IMR-90 (cell line): ENCODE measurements at regions not wholly inside any gene's neighbourhood (a gene's known extent, or its start where the extent isn't known, plus 50 kb on each side); places are given as distances from the start of the nearest gene placed in this dataset.

Experiments used
- ATAC-seq: fragments of 200-7000 bp; cut with Tn5 transposase; 2 replicates; pipeline ENCODE4 v1.9.1; 2020; ENCODE audit warnings: low read depth, mild to moderate bottlenecking, moderate library complexity
- BruUV-seq: library from RNA; stranded (reverse); fragments of 400-500 nt; replicated peaks from 2 replicates; lab custom pipeline; 2021; lab: Mats Ljungman, UMichigan
- CTCF ChIA-PET: fragments of 300-600 bp; formaldehyde crosslinking; extraction: SDS; loops from one replicate; lab custom pipeline; 2021; ENCODE audit warnings: antibody characterized with exemption; lab: Yijun Ruan, JAX
- POLR2A ChIA-PET: fragments of 300-600 bp; sonication (Branson Sonifier 250); formaldehyde crosslinking; loops from one replicate; lab custom pipeline; 2022; ENCODE audit warnings: antibody characterized with exemption; ENCODE audit not compliant: unreplicated experiment; lab: Charles Lee
- DNase-seq: peaks from one replicate; pipeline ENCODE4 v3.0.0; 2013
- H2AFZ ChIP-seq: replicated peaks from 2 replicates; pipeline ENCODE3; 2013; ENCODE audit warnings: low read length, mild to moderate bottlenecking; ENCODE audit not compliant: poor library complexity
- H2AK5ac ChIP-seq: 2 replicates; pipeline ENCODE4 v1.6.1; 2013; ENCODE audit warnings: low read depth, low read length, inconsistent platforms
- H2AK9ac ChIP-seq: replicated peaks from 2 replicates; pipeline ENCODE3; 2013; ENCODE audit warnings: mild to moderate bottlenecking, low read depth, low read length, moderate library complexity; ENCODE audit not compliant: poor library complexity
- H2BK120ac ChIP-seq: 2 replicates; pipeline ENCODE4 v1.6.1; 2013; ENCODE audit warnings: low read depth, low read length, inconsistent platforms
- H2BK15ac ChIP-seq: 3 replicates; pipeline ENCODE4 v1.6.1; 2013; ENCODE audit warnings: low read depth, low read length, inconsistent platforms
- H2BK20ac ChIP-seq: 2 replicates; pipeline ENCODE4 v1.6.1; 2013; ENCODE audit warnings: low read depth, mild to moderate bottlenecking, inconsistent platforms, low read length, moderate library complexity
- H2BK5ac ChIP-seq: 2 replicates; pipeline ENCODE4 v1.6.1; 2013; ENCODE audit warnings: mild to moderate bottlenecking, low read depth, low read length, inconsistent platforms; ENCODE audit not compliant: poor library complexity, severe bottlenecking
- H3K14ac ChIP-seq: replicated peaks from 2 replicates; pipeline ENCODE4 v1.6.1; 2013; ENCODE audit warnings: low read depth, low read length, inconsistent platforms
- H3K18ac ChIP-seq: 2 replicates; pipeline ENCODE4 v1.6.1; 2013; ENCODE audit warnings: low read depth, low read length, control low read depth
- H3K23ac ChIP-seq: 2 replicates; pipeline ENCODE4 v1.6.1; 2013; ENCODE audit warnings: low read depth, low read length, inconsistent platforms
- H3K27ac ChIP-seq: 2 replicates; pipeline ENCODE4 v1.5.1; 2013; ENCODE audit warnings: mild to moderate bottlenecking, control low read depth, low read length; ENCODE audit not compliant: insufficient read depth
- H3K27me3 ChIP-seq: 2 replicates; pipeline ENCODE4 v1.6.1; 2013; ENCODE audit warnings: low read length; ENCODE audit not compliant: control insufficient read depth, insufficient read depth
- H3K36me3 ChIP-seq: 2 replicates; pipeline ENCODE4 v1.6.1; 2013; ENCODE audit warnings: low read length, mixed read lengths; ENCODE audit not compliant: control insufficient read depth, insufficient read depth
- H3K4ac ChIP-seq: 2 replicates; pipeline ENCODE4 v1.6.1; 2013; ENCODE audit warnings: low read depth, low read length, inconsistent platforms
- H3K4me1 ChIP-seq: 2 replicates; pipeline ENCODE4 v1.6.1; 2013; ENCODE audit warnings: low read length, mixed read lengths; ENCODE audit not compliant: control insufficient read depth, insufficient read depth
- H3K4me2 ChIP-seq: 2 replicates; pipeline ENCODE4 v1.6.1; 2013; ENCODE audit warnings: low read depth, mild to moderate bottlenecking, control low read depth, low read length, moderate library complexity
- H3K4me3 ChIP-seq: 2 replicates; pipeline ENCODE4 v1.5.1; 2013; ENCODE audit warnings: low read depth, mild to moderate bottlenecking, control low read depth, low read length, moderate library complexity; ENCODE audit not compliant: insufficient read depth
- H3K56ac ChIP-seq: 2 replicates; pipeline ENCODE4 v1.6.1; 2013; ENCODE audit warnings: low read length, inconsistent platforms; ENCODE audit not compliant: insufficient read depth; ENCODE audit errors: extremely low read depth
- H3K79me1 ChIP-seq, 2 experiments: 2 replicates each; pipeline ENCODE4 v1.6.1; 2013; ENCODE audit warnings: low read length in 2 of 2, inconsistent platforms in 1 of 2, low read depth in 1 of 2
- H3K9ac ChIP-seq: 2 replicates; pipeline ENCODE4 v1.6.1; 2013; ENCODE audit warnings: low read depth, low read length, control low read depth
- H3K9me1 ChIP-seq: 2 replicates; pipeline ENCODE4 v1.6.1; 2013; ENCODE audit warnings: low read length, inconsistent platforms; ENCODE audit not compliant: insufficient read depth
- H3K9me3 ChIP-seq: 2 replicates; pipeline ENCODE4 v1.6.1; 2013; ENCODE audit warnings: low read length; ENCODE audit not compliant: control insufficient read depth, insufficient read depth
- H4K20me1 ChIP-seq: 2 replicates; pipeline ENCODE4 v1.6.1; 2013; ENCODE audit warnings: low read length, inconsistent platforms; ENCODE audit not compliant: insufficient read depth
- H4K5ac ChIP-seq: 2 replicates; pipeline ENCODE4 v1.6.1; 2013; ENCODE audit warnings: mild to moderate bottlenecking, low read depth, low read length, control low read depth
- H4K8ac ChIP-seq, 2 experiments: 2 replicates each; pipeline ENCODE4 v1.6.1; 2013; ENCODE audit warnings: low read depth in 2 of 2, low read length in 2 of 2, control low read depth in 1 of 2, inconsistent platforms in 1 of 2
- H4K91ac ChIP-seq: 2 replicates; pipeline ENCODE4 v1.6.1; 2013; ENCODE audit warnings: low read depth, low read length, inconsistent platforms; ENCODE audit not compliant: insufficient read depth
- BHLHE40 ChIP-seq: fragments of 150-350 bp; IDR thresholded peaks from 2 replicates; pipeline ENCODE4 v1.6.1; 2016; ENCODE audit warnings: mild to moderate bottlenecking, low read depth, low read length
- CEBPB ChIP-seq: IDR thresholded peaks from 2 replicates; pipeline ENCODE4 v1.6.1; 2012; ENCODE audit warnings: low read depth, low read length, improper control_type of control experiment
- CHD1 ChIP-seq: IDR thresholded peaks from 2 replicates; pipeline ENCODE4 v1.6.1; 2012; ENCODE audit warnings: low read depth, low read length, improper control_type of control experiment
- CTCF ChIP-seq: conservative IDR thresholded peaks from 2 replicates; pipeline ENCODE4 v1.5.1; 2012; ENCODE audit warnings: mild to moderate bottlenecking, low read depth, low read length, improper control_type of control experiment
- ELK1 ChIP-seq: fragments of 150-350 bp; IDR thresholded peaks from 2 replicates; pipeline ENCODE4 v1.6.1; 2016; ENCODE audit warnings: low read depth, mild to moderate bottlenecking, low read length, moderate library complexity, borderline replicate concordance
- FOS ChIP-seq: fragments of 150-350 bp; IDR thresholded peaks from 2 replicates; pipeline ENCODE4 v1.6.1; 2016; ENCODE audit warnings: low read depth, low read length
- MAFK ChIP-seq: IDR thresholded peaks from 2 replicates; pipeline ENCODE4 v1.6.1; 2012; ENCODE audit warnings: low read depth, low read length, improper control_type of control experiment
- MAZ ChIP-seq: IDR thresholded peaks from 2 replicates; pipeline ENCODE4 v1.6.1; 2012; ENCODE audit warnings: low read depth, mild to moderate bottlenecking, low read length, improper control_type of control experiment, moderate library complexity, borderline replicate concordance
- MXI1 ChIP-seq: IDR thresholded peaks from 2 replicates; pipeline ENCODE4 v1.6.1; 2012; ENCODE audit warnings: low read depth, mild to moderate bottlenecking, low read length, moderate library complexity, borderline replicate concordance
- NFE2L2 ChIP-seq: fragments of 150-350 bp; IDR thresholded peaks from 2 replicates; pipeline ENCODE4 v1.6.1; 2016; ENCODE audit warnings: low read depth, mild to moderate bottlenecking, low read length
- POLR2A ChIP-seq: IDR thresholded peaks from 2 replicates; pipeline ENCODE4 v1.6.1; 2012; ENCODE audit warnings: mild to moderate bottlenecking, low read depth, low read length
- RAD21 ChIP-seq: IDR thresholded peaks from 2 replicates; pipeline ENCODE4 v1.6.1; 2012; ENCODE audit warnings: low read length, improper control_type of control experiment
- RCOR1 ChIP-seq: IDR thresholded peaks from 2 replicates; pipeline ENCODE4 v1.6.1; 2012; ENCODE audit warnings: mild to moderate bottlenecking, low read length, improper control_type of control experiment; ENCODE audit not compliant: insufficient replicate concordance
- RFX5 ChIP-seq: IDR thresholded peaks from 2 replicates; pipeline ENCODE4 v1.8.0; 2012; ENCODE audit warnings: low read depth, mild to moderate bottlenecking, low read length, moderate library complexity
- SMC3 ChIP-seq: fragments of 150-350 bp; IDR thresholded peaks from 2 replicates; pipeline ENCODE4 v1.6.1; 2016; ENCODE audit warnings: low read depth, mild to moderate bottlenecking, antibody characterized with exemption, low read length, moderate library complexity
- USF2 ChIP-seq: fragments of 150-350 bp; IDR thresholded peaks from 2 replicates; pipeline ENCODE4 v1.6.1; 2017; ENCODE audit warnings: mild to moderate bottlenecking, antibody characterized with exemption, low read length, low read depth
- WGBS, 2 experiments: methylation state at CpG; one replicate each; pipeline versions ENCODE4 v1.1.5 to v1.1.7; 2013; ENCODE audit warnings: missing lambda C conversion rate in 2 of 2; ENCODE audit not compliant: insufficient read length in 1 of 2; ENCODE audit errors: extremely low coverage in 2 of 2; 5-methylcytosine and 5-hydroxymethylcytosine counted together
- dilution Hi-C: fragments of 300-500 bp; cut with HindIII; formaldehyde crosslinking; loops from one replicate; pipeline ENCODE4 v1.14.3; 2018; ENCODE audit warnings: low sequenced_read_pairs; ENCODE audit not compliant: unreplicated experiment
- in situ Hi-C: fragments of 300-500 bp; cut with MboI; formaldehyde crosslinking; loops from 3 replicates; pipeline ENCODE4 v1.14.3; 2019; ENCODE audit warnings: low sequenced_read_pairs, inconsistent platforms, mixed read lengths
- intact Hi-C: fragments of 100-400 bp; cut with micrococcal nuclease; formaldehyde crosslinking; loops from 2 replicates; pipeline ENCODE4 v1.10.0; 2022

GRCh38 chr9:93890436-93890935, 64.7 kb downstream of the BARX1 start:
- no peak overlapping the region for H2BK120ac ChIP-seq
- no peak overlapping the region for H4K5ac ChIP-seq
- no peak overlapping the region for H3K18ac ChIP-seq
- H4K91ac ChIP-seq, result no peak overlapping the region
- H3K4me1 ChIP-seq, result no peaks in the 10 kb centered on the region
- no peaks in the 10 kb centered on the region for H3K9me1 ChIP-seq
- H3K4ac ChIP-seq, result no peak overlapping the region
- H2BK15ac ChIP-seq, result no peak overlapping the region
- POLR2A ChIA-PET, result no interaction called here
- H3K14ac ChIP-seq, result no peak overlapping the region
- H2BK5ac ChIP-seq, result no peak overlapping the region
- dilution Hi-C loops (no loop called here), intact Hi-C loops (no loop called here), in situ Hi-C loops (no loop called here)
- H3K56ac ChIP-seq, result no peak overlapping the region
- no peak overlapping the region for H4K8ac ChIP-seq
- no peak overlapping the region for H2BK20ac ChIP-seq
- no peak overlapping the region for H3K4me2 ChIP-seq
- CTCF ChIA-PET, result no interaction called here
- no peak overlapping the region for H3K27ac ChIP-seq
- no peaks in the 10 kb centered on the region for H3K36me3 ChIP-seq
- DNase-seq (no peak), ATAC-seq (no peak)
- TF ChIP-seq RCOR1 (no peak), CHD1 (no peak), FOS (no peak), SMC3 (no peak), NFE2L2 (no peak), BHLHE40 (no peak), MAZ (no peak), CTCF (no peak), USF2 (no peak), MAFK (no peak), MXI1 (no peak), RFX5 (no peak), RAD21 (no peak), ELK1 (no peak), POLR2A (no peak), CEBPB (no peak)
- H3K23ac ChIP-seq, result no peak overlapping the region
- H2AFZ ChIP-seq, result no peak overlapping the region
- H2AK9ac ChIP-seq, result no peak overlapping the region
- no peak overlapping the region for H3K9ac ChIP-seq
- no peaks in the 10 kb centered on the region for H4K20me1 ChIP-seq
- no CpG with 5 or more reads among the region's 2 CpGs for WGBS, 2 experiments
- H3K4me3 ChIP-seq, result no peak overlapping the region
- no peaks in the 10 kb centered on the region for H3K9me3 ChIP-seq
- H3K27me3 ChIP-seq, result no peaks in the 10 kb centered on the region
- H3K79me1 ChIP-seq, result no peaks in the 10 kb centered on the region
- H2AK5ac ChIP-seq, result no peak overlapping the region
- no TSS peak for BruUV-seq
